H9 (cell line): ENCODE measurements at regions not wholly inside any gene's neighbourhood (a gene's known extent, or its start where the extent isn't known, plus 50 kb on each side); places are given as distances from the start of the nearest gene placed in this dataset.

Experiments
- DNase-seq: peaks from one replicate; pipeline ENCODE4 v3.0.0-alpha.2; 2017
- H2AFZ ChIP-seq: one replicate; pipeline ENCODE4 v1.6.1; 2013; ENCODE audit warnings: mild to moderate bottlenecking, low read length, control low read depth, moderate library complexity
- H2AK5ac ChIP-seq: 2 replicates; pipeline ENCODE4 v1.6.1; 2013; ENCODE audit warnings: low read length, control low read depth, mixed read lengths; ENCODE audit not compliant: insufficient read length
- H2BK120ac ChIP-seq: one replicate; pipeline ENCODE4 v1.6.1; 2013; ENCODE audit warnings: low read depth, mild to moderate bottlenecking, low read length, control low read depth, inconsistent platforms; ENCODE audit not compliant: poor library complexity, severe bottlenecking
- H2BK12ac ChIP-seq: 2 replicates; pipeline ENCODE4 v1.6.1; 2013; ENCODE audit warnings: low read length, control low read depth, mixed read lengths, low read depth; ENCODE audit not compliant: insufficient read length
- H2BK15ac ChIP-seq: 2 replicates; pipeline ENCODE4 v1.6.1; 2013; ENCODE audit warnings: low read depth, low read length, control low read depth
- H2BK20ac ChIP-seq: one replicate; pipeline ENCODE4 v1.6.1; 2013; ENCODE audit warnings: low read depth, mild to moderate bottlenecking, low read length, control low read depth, inconsistent platforms; ENCODE audit not compliant: poor library complexity, severe bottlenecking
- H2BK5ac ChIP-seq: 2 replicates; pipeline ENCODE4 v1.6.1; 2013; ENCODE audit warnings: low read length, control low read depth, mixed read lengths; ENCODE audit not compliant: insufficient read length
- H3K14ac ChIP-seq: 2 replicates; pipeline ENCODE4 v1.6.1; 2013; ENCODE audit warnings: low read length, control low read depth; ENCODE audit not compliant: insufficient read depth
- H3K18ac ChIP-seq: 2 replicates; pipeline ENCODE4 v1.6.1; 2013; ENCODE audit warnings: low read depth, mild to moderate bottlenecking, mixed read lengths, low read length, control low read depth; ENCODE audit not compliant: insufficient read length
- H3K23ac ChIP-seq: 2 replicates; pipeline ENCODE4 v1.6.1; 2013; ENCODE audit warnings: low read length, control low read depth, mixed read lengths, low read depth; ENCODE audit not compliant: insufficient read length
- H3K23me2 ChIP-seq: 2 replicates; pipeline ENCODE4 v1.6.1; 2013; ENCODE audit warnings: low read depth, mild to moderate bottlenecking, mixed read lengths, low read length, control low read depth; ENCODE audit not compliant: insufficient read length, poor library complexity, severe bottlenecking
- H3K27ac ChIP-seq: 2 replicates; pipeline ENCODE4 v1.5.1; 2013; ENCODE audit warnings: low read length, control low read depth, mixed read lengths, low read depth; ENCODE audit not compliant: insufficient read length
- H3K27me3 ChIP-seq: 2 replicates; pipeline ENCODE4 v1.6.1; 2013; ENCODE audit warnings: low read length, control low read depth, inconsistent platforms; ENCODE audit not compliant: insufficient read depth
- H3K4ac ChIP-seq: 2 replicates; pipeline ENCODE4 v1.6.1; 2013; ENCODE audit warnings: low read depth, mild to moderate bottlenecking, control low read depth, inconsistent platforms, low read length, moderate library complexity
- H3K4me1 ChIP-seq: 2 replicates; pipeline ENCODE4 v1.6.1; 2013; ENCODE audit warnings: low read length, control low read depth, inconsistent platforms; ENCODE audit not compliant: insufficient read depth
- H3K4me2 ChIP-seq: 2 replicates; pipeline ENCODE4 v1.6.1; 2013; ENCODE audit warnings: low read length, control low read depth, mixed read lengths; ENCODE audit not compliant: insufficient read length, insufficient read depth
- H3K56ac ChIP-seq: 2 replicates; pipeline ENCODE4 v1.6.1; 2013; ENCODE audit warnings: low read depth, mild to moderate bottlenecking, mixed read lengths, low read length, control low read depth; ENCODE audit not compliant: insufficient read length
- H3K79me1 ChIP-seq: 2 replicates; pipeline ENCODE4 v1.6.1; 2013; ENCODE audit warnings: low read depth, mild to moderate bottlenecking, moderate library complexity, low read length, control low read depth, inconsistent platforms; ENCODE audit not compliant: insufficient read depth, poor library complexity, severe bottlenecking
- H3K79me2 ChIP-seq: 2 replicates; pipeline ENCODE4 v1.6.1; 2013; ENCODE audit warnings: low read length, control low read depth, inconsistent platforms; ENCODE audit not compliant: insufficient read depth
- H3K9ac ChIP-seq: 2 replicates; pipeline ENCODE4 v1.6.1; 2013; ENCODE audit warnings: low read length, control low read depth, mixed read lengths; ENCODE audit not compliant: insufficient read length; ENCODE audit errors: extremely low read depth
- H3K9me3 ChIP-seq: one replicate; pipeline ENCODE4 v1.6.1; 2013; ENCODE audit warnings: low read depth, low read length, inconsistent platforms; ENCODE audit not compliant: control insufficient read depth
- H3T11ph ChIP-seq: one replicate; pipeline ENCODE4 v1.6.1; 2013; ENCODE audit warnings: mild to moderate bottlenecking, low read length, control low read depth, inconsistent platforms
- H4K20me1 ChIP-seq: one replicate; pipeline ENCODE4 v1.6.1; 2013; ENCODE audit not compliant: control insufficient read depth, insufficient read length, insufficient read depth
- H4K5ac ChIP-seq: 2 replicates; pipeline ENCODE4 v1.6.1; 2013; ENCODE audit warnings: low read depth, mild to moderate bottlenecking, mixed read lengths, low read length, control low read depth; ENCODE audit not compliant: insufficient read length
- H4K8ac ChIP-seq: replicated peaks from 2 replicates; pipeline ENCODE4 v1.6.1; 2013; ENCODE audit warnings: low read length, control low read depth, mixed read lengths, low read depth; ENCODE audit not compliant: insufficient read length
- H4K91ac ChIP-seq: 2 replicates; pipeline ENCODE4 v1.6.1; 2013; ENCODE audit warnings: low read depth, mild to moderate bottlenecking, moderate library complexity, mixed read lengths, low read length, control low read depth; ENCODE audit not compliant: insufficient read length
- H3K27ac Mint-ChIP-seq, 3 experiments: 2 replicates in 2 of 3; 3 replicates in 1 of 3; pipeline ENCODE4 v1.8.0; 2020 to 2021; ENCODE audit warnings: mixed read lengths in 3 of 3, mild to moderate bottlenecking in 1 of 3, moderate library complexity in 1 of 3
- H3K27me3 Mint-ChIP-seq: 2 replicates; pipeline ENCODE4 v1.8.0; 2021; ENCODE audit warnings: low read depth, mild to moderate bottlenecking, moderate library complexity, mixed read lengths
- H3K36me3 Mint-ChIP-seq, 3 experiments: 2 replicates in 2 of 3; 3 replicates in 1 of 3; pipeline ENCODE4 v1.8.0; 2020 to 2021; ENCODE audit warnings: low read depth in 3 of 3, mixed read lengths in 3 of 3; ENCODE audit not compliant: insufficient read depth in 1 of 3
- H3K4me1 Mint-ChIP-seq, 2 experiments: 2 replicates each; pipeline ENCODE4 v1.8.0; 2020; ENCODE audit warnings: mixed read lengths in 2 of 2
- H3K4me3 Mint-ChIP-seq, 2 experiments: 2 replicates in 1 of 2; 3 replicates in 1 of 2; pipeline ENCODE4 v1.8.0; 2020 to 2021; ENCODE audit warnings: mild to moderate bottlenecking in 2 of 2, mixed read lengths in 2 of 2, moderate library complexity in 1 of 2
- H3K9me3 Mint-ChIP-seq, 2 experiments: 2 replicates in 1 of 2; 3 replicates in 1 of 2; pipeline ENCODE4 v1.8.0; 2020; ENCODE audit warnings: mild to moderate bottlenecking in 2 of 2, mixed read lengths in 2 of 2, moderate library complexity in 1 of 2
- WGBS: extraction: QIAGEN DNeasy Blood & Tissue Kit; methylation state at CpG from one replicate; pipeline ENCODE4 v1.1.7; 2013; ENCODE audit warnings: missing lambda C conversion rate, low lambda C conversion rate, mixed read lengths; ENCODE audit not compliant: insufficient read length; ENCODE audit errors: extremely low coverage; 5-methylcytosine and 5-hydroxymethylcytosine counted together
- TF ChIP-seq, protein P1 (sequence below): fragments of 200-600 bp; sonication (generic); conservative IDR thresholded peaks from 3 replicates; pipeline ENCODE4 v1.8.0; 2021; ENCODE audit warnings: antibody characterized with exemption, mild to moderate bottlenecking

DNA sequence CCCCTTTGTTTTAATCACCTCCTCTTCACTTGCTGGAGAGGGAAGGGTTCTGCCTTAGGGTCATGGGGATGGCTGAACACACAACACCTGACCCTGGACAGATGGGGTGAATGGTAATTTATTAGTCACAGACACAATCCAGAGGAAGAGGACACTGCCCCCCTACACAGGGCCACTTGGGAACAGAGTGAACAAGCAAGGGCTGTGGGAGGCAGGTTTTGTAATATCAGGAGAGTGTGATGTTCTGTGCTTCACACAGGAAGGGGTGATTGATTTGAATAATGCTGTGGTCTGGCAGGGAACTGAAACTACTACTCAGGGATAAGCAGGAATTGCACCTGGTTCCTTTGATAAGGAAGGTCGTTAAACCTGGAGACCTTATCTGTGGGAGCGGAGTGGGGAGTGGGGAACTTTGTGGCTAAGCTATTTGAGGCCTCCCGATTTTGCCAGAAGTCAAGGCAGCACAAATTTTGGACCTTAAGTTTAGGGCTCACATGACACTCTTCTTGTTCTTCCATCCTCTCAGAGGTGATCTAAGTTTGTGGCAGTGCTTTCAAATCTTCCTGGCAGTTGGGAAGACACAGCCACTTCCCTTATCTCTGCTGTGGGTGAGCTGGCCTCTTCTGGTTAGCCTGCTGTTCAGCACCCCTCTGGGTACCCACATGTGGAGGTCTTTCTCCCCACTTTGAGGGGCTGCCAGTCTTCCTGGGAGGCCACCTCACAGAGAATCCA is 77.8 kb downstream of the CD164 start:
- Histone ChIP-seq H3K23me2 (no peaks in the 10 kb centered on the region), H3T11ph (no peak overlapping the region), H4K5ac (no peak overlapping the region), H3K4ac (no peak overlapping the region), H3K4me1 (no peaks in the 10 kb centered on the region; the same call in 1 of the 2 replicates), H3K23ac (no peak overlapping the region), H4K91ac (no peak overlapping the region), H3K14ac (no peak overlapping the region), H3K79me2 (no peaks in the 10 kb centered on the region), H2BK15ac (no peak overlapping the region), H2AFZ (no peak overlapping the region), H3K27me3 (no peaks in the 10 kb centered on the region), H2BK12ac (no peak overlapping the region), H3K18ac (no peak overlapping the region), H3K79me1 (no peaks in the 10 kb centered on the region), H3K9me3 (no peaks in the 10 kb centered on the region), H2AK5ac (no peak overlapping the region), H2BK5ac (no peak overlapping the region), H4K20me1 (no peaks in the 10 kb centered on the region), H2BK20ac (no peak overlapping the region), H3K56ac (no peak overlapping the region), H2BK120ac (no peak overlapping the region), H3K9ac (no peak overlapping the region), H3K4me2 (no peak overlapping the region), H3K27ac (no peak overlapping the region), H4K8ac (no peak overlapping the region)
- H3K4me3 Mint-ChIP-seq = no peak overlapping the region
- no CpG with 5 or more reads among the region's 3 CpGs for WGBS
- DNase-seq = no peak
- H3K27me3 Mint-ChIP-seq = no peaks in the 10 kb centered on the region
- no peak overlapping the region for H3K27ac Mint-ChIP-seq
- TF ChIP-seq, protein P1, sequence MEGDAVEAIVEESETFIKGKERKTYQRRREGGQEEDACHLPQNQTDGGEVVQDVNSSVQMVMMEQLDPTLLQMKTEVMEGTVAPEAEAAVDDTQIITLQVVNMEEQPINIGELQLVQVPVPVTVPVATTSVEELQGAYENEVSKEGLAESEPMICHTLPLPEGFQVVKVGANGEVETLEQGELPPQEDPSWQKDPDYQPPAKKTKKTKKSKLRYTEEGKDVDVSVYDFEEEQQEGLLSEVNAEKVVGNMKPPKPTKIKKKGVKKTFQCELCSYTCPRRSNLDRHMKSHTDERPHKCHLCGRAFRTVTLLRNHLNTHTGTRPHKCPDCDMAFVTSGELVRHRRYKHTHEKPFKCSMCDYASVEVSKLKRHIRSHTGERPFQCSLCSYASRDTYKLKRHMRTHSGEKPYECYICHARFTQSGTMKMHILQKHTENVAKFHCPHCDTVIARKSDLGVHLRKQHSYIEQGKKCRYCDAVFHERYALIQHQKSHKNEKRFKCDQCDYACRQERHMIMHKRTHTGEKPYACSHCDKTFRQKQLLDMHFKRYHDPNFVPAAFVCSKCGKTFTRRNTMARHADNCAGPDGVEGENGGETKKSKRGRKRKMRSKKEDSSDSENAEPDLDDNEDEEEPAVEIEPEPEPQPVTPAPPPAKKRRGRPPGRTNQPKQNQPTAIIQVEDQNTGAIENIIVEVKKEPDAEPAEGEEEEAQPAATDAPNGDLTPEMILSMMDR = no peak
- H3K9me3 Mint-ChIP-seq = no peaks in the 10 kb centered on the region
- H3K4me1 Mint-ChIP-seq = peaks cover 8 to 17% of the 10 kb centered on the region in 2 experiments
- no peaks in the 10 kb centered on the region for H3K36me3 Mint-ChIP-seq
